Prostate gland (tissue), 2 donors: ENCODE measurements at regions not wholly inside any gene's neighbourhood (a gene's known extent, or its start where the extent isn't known, plus 50 kb on each side); places are given as distances from the start of the nearest gene placed in this dataset.

ENCODE experiments used
- DNase-seq: peaks from one replicate; pipeline ENCODE4 v3.0.0-alpha.2; 2019; ENCODE audit warnings: low spot score
- H3K27ac ChIP-seq, 2 donors: fragments of 200-600 bp; sonication (generic); 2 replicates each; pipeline ENCODE4 v1.5.1; 2017 to 2019
- H3K27me3 ChIP-seq: fragments of 200-600 bp; sonication (generic); replicated peaks from 2 replicates; pipeline ENCODE4 v1.5.1; 2019; ENCODE audit not compliant: insufficient read depth
- H3K36me3 ChIP-seq, 2 donors: fragments of 200-600 bp; sonication (generic); 1 replicate in 1 of 2; 2 replicates in 1 of 2; pipeline versions ENCODE4 v1.5.1 to v1.8.1; 2017 to 2019
- H3K4me1 ChIP-seq: fragments of 200-600 bp; sonication (generic); replicated peaks from 2 replicates; pipeline ENCODE4 v1.5.1; 2019
- H3K4me3 ChIP-seq, 2 donors: fragments of 200-600 bp; sonication (generic); 2 replicates each; pipeline ENCODE4 v1.5.1; 2017 to 2019
- H3K9me3 ChIP-seq: fragments of 200-600 bp; sonication (generic); 2 replicates; pipeline ENCODE4 v1.5.1; 2017
- POLR2A ChIP-seq: fragments of 450-650 bp; IDR thresholded peaks from one replicate; pipeline ENCODE4 v1.6.1; 2016; ENCODE audit warnings: antibody characterized with exemption, mild to moderate bottlenecking
- POLR2AphosphoS5 ChIP-seq: sonication (generic); formaldehyde crosslinking; IDR thresholded peaks from one replicate; pipeline ENCODE4 v1.6.1; 2017; ENCODE audit warnings: antibody characterized with exemption
- WGBS: methylation state at CpG from one replicate; pipeline ENCODE4 v1.1.5; 2018; 5-methylcytosine and 5-hydroxymethylcytosine counted together
- intact Hi-C: fragments of 100-400 bp; cut with DNase I; formaldehyde crosslinking; loops from one replicate; pipeline ENCODE4 v1.14.2; 2022
- TF ChIP-seq, protein P1 (sequence below), 4 experiments: fragments of 200-600 bp in 2 of 4; fragments of 450-650 bp in 2 of 4; sonication (generic) in 2 of 4; IDR thresholded peaks; 1 replicate in 3 of 4; 2 replicates in 1 of 4; pipeline ENCODE4 v1.5.1; 2016 to 2019; ENCODE audit warnings: antibody characterized with exemption in 4 of 4, mild to moderate bottlenecking in 2 of 4, moderate library complexity in 2 of 4

- Histone ChIP-seq H3K4me3 (no peak overlapping the region), H3K36me3 (no peaks in the 10 kb centered on the region), H3K27ac (no peak overlapping the region), H3K27me3 (no peaks in the 10 kb centered on the region), H3K4me1 (no peaks in the 10 kb centered on the region), H3K9me3 (no peaks in the 10 kb centered on the region)
- TF ChIP-seq POLR2A (no peak), POLR2AphosphoS5 (no peak)
- TF ChIP-seq, protein P1, sequence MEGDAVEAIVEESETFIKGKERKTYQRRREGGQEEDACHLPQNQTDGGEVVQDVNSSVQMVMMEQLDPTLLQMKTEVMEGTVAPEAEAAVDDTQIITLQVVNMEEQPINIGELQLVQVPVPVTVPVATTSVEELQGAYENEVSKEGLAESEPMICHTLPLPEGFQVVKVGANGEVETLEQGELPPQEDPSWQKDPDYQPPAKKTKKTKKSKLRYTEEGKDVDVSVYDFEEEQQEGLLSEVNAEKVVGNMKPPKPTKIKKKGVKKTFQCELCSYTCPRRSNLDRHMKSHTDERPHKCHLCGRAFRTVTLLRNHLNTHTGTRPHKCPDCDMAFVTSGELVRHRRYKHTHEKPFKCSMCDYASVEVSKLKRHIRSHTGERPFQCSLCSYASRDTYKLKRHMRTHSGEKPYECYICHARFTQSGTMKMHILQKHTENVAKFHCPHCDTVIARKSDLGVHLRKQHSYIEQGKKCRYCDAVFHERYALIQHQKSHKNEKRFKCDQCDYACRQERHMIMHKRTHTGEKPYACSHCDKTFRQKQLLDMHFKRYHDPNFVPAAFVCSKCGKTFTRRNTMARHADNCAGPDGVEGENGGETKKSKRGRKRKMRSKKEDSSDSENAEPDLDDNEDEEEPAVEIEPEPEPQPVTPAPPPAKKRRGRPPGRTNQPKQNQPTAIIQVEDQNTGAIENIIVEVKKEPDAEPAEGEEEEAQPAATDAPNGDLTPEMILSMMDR (IDR thresholded peaks at IDR 0.05): no peak
- no peak for DNase-seq
- intact Hi-C loops: no loop called here
- 54% methylated on average over 4 of the region's 4 CpGs for WGBS
Observed at GRCh38 chr15:47824147-47824546, 106.8 kb downstream of the SEMA6D start.

DNA sequence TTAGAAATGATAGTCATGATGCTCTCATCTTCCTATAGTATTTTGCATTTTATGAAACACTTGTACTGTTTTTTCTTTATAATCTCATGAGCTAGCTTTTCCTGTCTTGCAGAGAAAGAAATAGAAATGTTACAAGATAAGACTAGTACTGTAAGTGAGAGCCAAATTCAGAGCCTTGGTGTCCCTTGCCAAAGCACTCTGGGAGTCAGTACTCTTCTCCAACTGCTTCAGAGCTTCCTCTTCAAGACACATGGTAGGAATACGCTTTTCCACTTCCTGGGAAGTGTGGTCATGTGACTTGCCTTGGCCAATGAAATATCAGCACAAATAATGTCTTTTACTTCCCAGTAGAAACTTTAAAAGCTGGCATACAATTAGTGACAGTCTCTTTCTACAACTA lies 112.4 kb downstream of the SEMA6D start:
- DNase-seq: no peak
- 91% methylated on average over 1 of the region's 1 CpG for WGBS
- Histone ChIP-seq H3K27ac (no peak overlapping the region), H3K27me3 (no peaks in the 10 kb centered on the region), H3K36me3 (no peaks in the 10 kb centered on the region), H3K4me3 (no peak overlapping the region), H3K9me3 (no peaks in the 10 kb centered on the region), H3K4me1 (no peaks in the 10 kb centered on the region)
- intact Hi-C loops: no loop called here
- TF ChIP-seq, protein P1 (IDR thresholded peaks at IDR 0.05): no peak

DNA sequence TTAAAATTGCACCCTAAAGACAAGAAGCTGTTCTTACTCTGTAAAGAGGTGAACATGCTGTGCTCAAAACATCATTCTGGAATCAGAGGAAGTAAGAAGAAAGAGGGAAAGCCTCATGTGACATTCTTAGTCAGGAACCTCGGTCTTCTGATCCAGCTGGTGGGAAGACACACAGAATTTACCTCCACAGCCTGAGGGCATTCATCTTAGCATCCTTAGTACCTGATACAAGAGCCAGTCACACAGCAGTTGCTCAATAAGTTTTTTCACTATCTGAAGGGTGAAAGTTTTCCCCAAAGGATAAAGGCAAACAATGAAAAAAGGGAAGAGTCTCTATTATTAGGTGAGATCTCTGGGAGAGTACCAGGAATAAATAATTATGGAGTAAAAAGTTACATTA lies 116.8 kb downstream of the SEMA6D start:
- WGBS: 55% methylated on average over 1 of the region's 1 CpG
- Histone ChIP-seq H3K4me3 (no peak overlapping the region), H3K4me1 (no peaks in the 10 kb centered on the region), H3K9me3 (no peaks in the 10 kb centered on the region), H3K36me3 (no peaks in the 10 kb centered on the region), H3K27me3 (no peaks in the 10 kb centered on the region), H3K27ac (no peak overlapping the region)
- no peak for DNase-seq
- intact Hi-C loops: no loop called here
- TF ChIP-seq POLR2AphosphoS5 (no peak), POLR2A (no peak)
- TF ChIP-seq, protein P1 (IDR thresholded peaks at IDR 0.05): no peak

DNA sequence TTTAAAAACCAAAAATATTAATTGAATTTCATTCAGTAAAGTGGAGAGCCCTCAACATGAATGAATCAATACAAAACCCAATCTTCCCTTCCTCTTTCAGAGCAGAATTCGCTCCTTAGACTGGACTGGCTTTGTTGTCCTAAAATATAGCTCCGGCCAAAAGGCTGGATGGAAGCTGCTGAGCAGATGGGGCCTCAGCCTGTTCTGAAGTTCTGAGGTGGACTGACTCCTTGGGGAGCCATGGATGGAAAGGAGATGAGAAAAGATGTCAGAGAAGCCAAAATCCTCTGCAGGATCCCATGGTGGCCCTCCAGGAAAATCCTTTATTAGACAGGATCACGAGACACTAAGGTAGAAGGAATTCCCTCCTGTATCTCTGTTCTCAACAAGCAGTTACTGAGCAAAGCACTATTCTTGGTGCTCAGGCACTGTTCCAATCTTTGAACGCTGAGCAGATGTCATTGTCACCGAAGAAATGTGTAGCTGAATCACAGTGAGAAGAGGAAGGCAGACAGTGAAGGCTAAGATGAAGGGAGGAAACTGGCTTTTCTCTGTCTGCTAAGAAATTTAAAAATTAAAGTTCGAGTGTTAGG lies 122.0 kb downstream of the SEMA6D start:
- no peaks in the 10 kb centered on the region for H3K9me3 ChIP-seq
- intact Hi-C loops: no loop called here
- no peak overlapping the region for H3K27ac ChIP-seq
- TF ChIP-seq, protein P1 (IDR thresholded peaks at IDR 0.05): no peak
- no peaks in the 10 kb centered on the region for H3K36me3 ChIP-seq
- no peaks in the 10 kb centered on the region for H3K4me1 ChIP-seq
- 76% methylated on average over 6 of the region's 6 CpGs for WGBS
- no peak overlapping the region for H3K4me3 ChIP-seq
- no peak for DNase-seq
- no peaks in the 10 kb centered on the region for H3K27me3 ChIP-seq

- no peaks in the 10 kb centered on the region for H3K27me3 ChIP-seq
- no peak for DNase-seq
- no peaks in the 10 kb centered on the region for H3K4me1 ChIP-seq
- H3K4me3 ChIP-seq: no peak overlapping the region
- TF ChIP-seq, protein P1 (IDR thresholded peaks at IDR 0.05): no peak
- TF ChIP-seq POLR2AphosphoS5: no peak
- TF ChIP-seq POLR2A: no peak
- no peaks in the 10 kb centered on the region for H3K36me3 ChIP-seq
- intact Hi-C loops: no loop called here
- H3K9me3 ChIP-seq: no peaks in the 10 kb centered on the region
- no peak overlapping the region for H3K27ac ChIP-seq
- 53% methylated on average over 4 of the region's 4 CpGs for WGBS
Observed at GRCh38 chr15:47843124-47843663, 125.9 kb downstream of the SEMA6D start.
